GM12875 (cell line): ENCODE measurements at regions not wholly inside any gene's neighbourhood (a gene's known extent, or its start where the extent isn't known, plus 50 kb on each side); places are given as distances from the start of the nearest gene placed in this dataset.
"Not testable (repeated sequence)": the region's sequence is repeated elsewhere in the genome, so short reads cannot be mapped to it uniquely, and the experiment has no call there.

Experiments used
- H3K4me3 ChIP-seq: one replicate; pipeline ENCODE4 v1.5.1; 2011; ENCODE audit warnings: low read depth, low read length, control low read depth
- CTCF ChIP-seq: IDR thresholded peaks from 2 replicates; pipeline ENCODE4 v1.5.1; 2011; ENCODE audit warnings: low read depth, mild to moderate bottlenecking, control low read depth, inconsistent platforms, low read length, moderate library complexity, borderline replicate concordance; ENCODE audit not compliant: insufficient read depth

GRCh38 chr13:83100237-83100636 is 782.0 kb downstream of the SLITRK1 start:
- H3K4me3 ChIP-seq = no peak overlapping the region
- TF ChIP-seq CTCF = no peak

- H3K4me3 ChIP-seq = no peak overlapping the region
- TF ChIP-seq CTCF = no peak
Measured at GRCh38 chr13:83088858-83089257, 793.4 kb downstream of the SLITRK1 start.

- TF ChIP-seq CTCF = no peak
- H3K4me3 ChIP-seq = no peak overlapping the region
Measured at GRCh38 chr13:83086948-83087347, 795.3 kb downstream of the SLITRK1 start.

GRCh38 chr13:83086088-83086487 is 796.2 kb downstream of the SLITRK1 start:
- no peak for TF ChIP-seq CTCF
- H3K4me3 ChIP-seq = no peak overlapping the region

- H3K4me3 ChIP-seq = no peak overlapping the region
- TF ChIP-seq CTCF = no peak
Measured at GRCh38 chr13:83085186-83085900, 796.9 kb downstream of the SLITRK1 start.

- no peak for TF ChIP-seq CTCF
Measured at GRCh38 chr13:83077499-83077898, 804.8 kb downstream of the SLITRK1 start.

GRCh38 chr13:83073930-83074329 is 808.3 kb downstream of the SLITRK1 start:
- not testable (repeated sequence) for H3K4me3 ChIP-seq

More at GRCh38 chr13:83077499-83077898, 804.8 kb downstream of the SLITRK1 start:
- no peak overlapping the region for H3K4me3 ChIP-seq

- no peak for TF ChIP-seq CTCF
- H3K4me3 ChIP-seq = no peak overlapping the region
Measured at GRCh38 chr13:83065108-83065507, 817.2 kb downstream of the SLITRK1 start.
